PFSK-1 (cell line): ENCODE measurements at regions not wholly inside any gene's neighbourhood (a gene's known extent, or its start where the extent isn't known, plus 50 kb on each side); places are given as distances from the start of the nearest gene placed in this dataset.

Source experiments
- FOXP2 ChIP-seq: optimal IDR thresholded peaks from 2 replicates; pipeline ENCODE3; 2011; ENCODE audit warnings: borderline replicate concordance, control low read depth, inconsistent platforms; ENCODE audit not compliant: insufficient read depth; ENCODE audit errors: extremely low read length, extremely low read depth
- POLR2AphosphoS5 ChIP-seq: IDR thresholded peaks from 2 replicates; pipeline ENCODE4 v1.6.1; 2012; ENCODE audit warnings: low read depth, mild to moderate bottlenecking, control low read depth, low read length, moderate library complexity
- SIN3A ChIP-seq: IDR thresholded peaks from 2 replicates; pipeline ENCODE4 v1.6.1; 2012; ENCODE audit warnings: mild to moderate bottlenecking, low read length, moderate library complexity, borderline replicate concordance; ENCODE audit not compliant: insufficient read depth
- TAF1 ChIP-seq: IDR thresholded peaks from 2 replicates; pipeline ENCODE4 v1.6.1; 2012; ENCODE audit warnings: low read length, control low read depth, borderline replicate concordance; ENCODE audit not compliant: insufficient read depth
- TF ChIP-seq, protein P1 (sequence below), 2 experiments: IDR thresholded peaks; 2 replicates each; pipeline versions ENCODE4 v1.6.1 to v1.8.0; 2011 to 2012; ENCODE audit warnings: low read depth in 2 of 2, low read length in 2 of 2, control low read depth in 1 of 2, inconsistent platforms in 1 of 2, mild to moderate bottlenecking in 1 of 2, moderate library complexity in 1 of 2; ENCODE audit not compliant: insufficient read depth in 1 of 2

DNA sequence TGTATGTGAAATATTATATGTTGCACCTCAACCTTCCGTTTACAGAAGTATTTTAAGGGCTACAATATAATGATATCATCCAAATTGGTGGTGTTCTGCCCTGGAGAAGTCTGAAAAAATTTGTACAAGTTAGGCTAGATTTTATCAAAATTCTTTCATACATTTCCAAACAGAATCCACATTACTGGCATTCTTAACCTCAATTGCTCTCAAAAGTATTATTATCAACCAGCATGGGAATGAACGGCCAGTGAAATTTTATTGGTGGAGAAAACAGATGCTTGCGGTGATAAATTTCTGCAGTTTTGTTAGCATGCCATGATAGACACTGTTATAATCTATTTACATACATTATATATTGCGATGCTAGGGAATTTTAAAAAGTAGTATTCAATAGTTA lies 88.3 kb upstream of the TFPI start:
- no peak for TF ChIP-seq TAF1
- TF ChIP-seq POLR2AphosphoS5, result no peak
- TF ChIP-seq, protein P1, sequence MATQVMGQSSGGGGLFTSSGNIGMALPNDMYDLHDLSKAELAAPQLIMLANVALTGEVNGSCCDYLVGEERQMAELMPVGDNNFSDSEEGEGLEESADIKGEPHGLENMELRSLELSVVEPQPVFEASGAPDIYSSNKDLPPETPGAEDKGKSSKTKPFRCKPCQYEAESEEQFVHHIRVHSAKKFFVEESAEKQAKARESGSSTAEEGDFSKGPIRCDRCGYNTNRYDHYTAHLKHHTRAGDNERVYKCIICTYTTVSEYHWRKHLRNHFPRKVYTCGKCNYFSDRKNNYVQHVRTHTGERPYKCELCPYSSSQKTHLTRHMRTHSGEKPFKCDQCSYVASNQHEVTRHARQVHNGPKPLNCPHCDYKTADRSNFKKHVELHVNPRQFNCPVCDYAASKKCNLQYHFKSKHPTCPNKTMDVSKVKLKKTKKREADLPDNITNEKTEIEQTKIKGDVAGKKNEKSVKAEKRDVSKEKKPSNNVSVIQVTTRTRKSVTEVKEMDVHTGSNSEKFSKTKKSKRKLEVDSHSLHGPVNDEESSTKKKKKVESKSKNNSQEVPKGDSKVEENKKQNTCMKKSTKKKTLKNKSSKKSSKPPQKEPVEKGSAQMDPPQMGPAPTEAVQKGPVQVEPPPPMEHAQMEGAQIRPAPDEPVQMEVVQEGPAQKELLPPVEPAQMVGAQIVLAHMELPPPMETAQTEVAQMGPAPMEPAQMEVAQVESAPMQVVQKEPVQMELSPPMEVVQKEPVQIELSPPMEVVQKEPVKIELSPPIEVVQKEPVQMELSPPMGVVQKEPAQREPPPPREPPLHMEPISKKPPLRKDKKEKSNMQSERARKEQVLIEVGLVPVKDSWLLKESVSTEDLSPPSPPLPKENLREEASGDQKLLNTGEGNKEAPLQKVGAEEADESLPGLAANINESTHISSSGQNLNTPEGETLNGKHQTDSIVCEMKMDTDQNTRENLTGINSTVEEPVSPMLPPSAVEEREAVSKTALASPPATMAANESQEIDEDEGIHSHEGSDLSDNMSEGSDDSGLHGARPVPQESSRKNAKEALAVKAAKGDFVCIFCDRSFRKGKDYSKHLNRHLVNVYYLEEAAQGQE (IDR thresholded peaks at IDR 0.05; ENCODE audit: insufficient read depth in 1 of 2, low read depth in 2 of 2, low read length in 2 of 2), result no peak
- TF ChIP-seq FOXP2, result no peak

DNA sequence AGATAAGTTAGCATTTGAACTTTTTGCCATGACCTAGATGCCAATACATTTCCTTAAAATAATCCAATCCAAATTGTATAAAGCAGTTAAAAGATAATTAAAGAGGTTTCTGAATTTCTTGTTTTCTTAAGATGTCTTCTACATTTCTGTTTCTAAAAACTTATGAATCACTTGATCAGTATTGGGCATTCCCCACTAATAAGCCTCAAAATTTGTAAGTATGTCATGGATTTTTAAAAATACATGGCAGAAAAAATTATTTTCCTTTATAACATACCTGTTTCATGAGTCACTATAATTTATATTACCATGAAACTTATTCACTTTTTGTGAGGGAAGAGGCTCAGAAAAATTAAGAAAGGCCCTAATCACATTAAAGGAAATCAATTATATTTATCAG lies 90.3 kb upstream of the TFPI start:
- TF ChIP-seq, protein P1 (IDR thresholded peaks at IDR 0.05; ENCODE audit: insufficient read depth in 1 of 2, low read depth in 2 of 2, low read length in 2 of 2), result no peak
- TF ChIP-seq TAF1 (no peak), SIN3A (no peak), FOXP2 (no peak), POLR2AphosphoS5 (no peak)

DNA sequence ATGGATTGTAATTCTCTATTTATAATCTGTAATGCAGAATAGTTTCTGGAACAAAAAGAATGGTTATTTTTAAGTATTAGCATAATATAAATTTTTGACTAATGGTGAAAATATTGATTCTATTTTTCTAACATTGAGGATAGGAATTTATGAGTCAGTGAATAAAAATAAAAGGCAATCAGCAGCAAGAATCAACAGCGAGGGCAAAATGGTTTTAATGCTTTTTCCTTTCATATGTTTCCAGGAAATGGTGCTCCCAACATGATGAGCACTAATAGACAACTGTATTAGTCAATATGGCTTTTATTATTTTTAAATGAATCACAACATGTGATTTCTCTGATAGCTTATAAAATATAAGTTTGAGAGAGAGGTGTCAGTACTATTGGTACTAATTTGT lies 90.7 kb upstream of the TFPI start:
- TF ChIP-seq POLR2AphosphoS5, result no peak
- TF ChIP-seq FOXP2, result no peak
- no peak for TF ChIP-seq TAF1
- TF ChIP-seq, protein P1 (IDR thresholded peaks at IDR 0.05; ENCODE audit: insufficient read depth in 1 of 2, low read depth in 2 of 2, low read length in 2 of 2), result no peak
- no peak for TF ChIP-seq SIN3A

DNA sequence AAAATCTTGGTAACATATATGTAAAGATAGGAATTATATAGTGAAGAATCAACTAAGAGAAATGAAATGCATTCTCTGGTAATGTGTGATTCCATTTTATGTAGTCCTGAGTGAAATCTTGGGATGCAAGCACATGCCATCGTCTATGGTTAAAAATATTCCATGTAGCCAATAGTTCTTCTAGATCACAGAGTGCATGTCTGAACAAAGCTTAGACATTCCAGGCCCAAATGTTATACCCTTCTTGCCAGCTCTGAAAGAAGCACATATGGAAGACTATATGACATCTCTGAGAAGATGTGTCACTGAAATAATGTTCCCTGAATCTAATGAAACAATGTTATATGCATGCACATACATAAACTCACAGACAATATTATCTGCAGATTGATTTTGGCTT lies 92.3 kb upstream of the TFPI start:
- no peak for TF ChIP-seq SIN3A

DNA sequence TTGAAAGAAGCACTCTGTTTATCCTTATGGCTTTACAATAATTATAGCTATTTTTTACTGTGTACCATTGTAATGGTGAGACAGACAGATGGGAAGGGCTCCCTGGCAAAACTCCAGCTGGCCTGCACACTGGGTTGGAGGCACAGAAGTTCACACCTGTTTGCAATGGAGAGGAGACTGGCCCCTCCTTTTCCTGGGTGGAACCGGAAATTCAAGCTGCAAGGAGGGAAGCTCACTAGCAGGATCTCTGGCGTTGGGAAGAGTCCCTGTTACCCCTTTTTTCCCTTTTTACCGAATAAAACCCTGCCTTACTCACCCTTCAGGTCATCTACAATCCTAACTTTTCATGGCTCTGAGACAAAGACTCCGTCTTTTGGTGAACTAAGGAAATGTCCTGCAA lies 100.3 kb upstream of the TFPI start:
- TF ChIP-seq FOXP2, result no peak
- no peak for TF ChIP-seq POLR2AphosphoS5
- TF ChIP-seq, protein P1 (IDR thresholded peaks at IDR 0.05; ENCODE audit: insufficient read depth in 1 of 2, low read depth in 2 of 2, low read length in 2 of 2), result no peak
- no peak for TF ChIP-seq SIN3A
- no peak for TF ChIP-seq TAF1
